IMR-90 (cell line): ENCODE measurements at regions not wholly inside any gene's neighbourhood (a gene's known extent, or its start where the extent isn't known, plus 50 kb on each side); places are given as distances from the start of the nearest gene placed in this dataset.

Experiments used
- ATAC-seq: fragments of 200-7000 bp; cut with Tn5 transposase; 2 replicates; pipeline ENCODE4 v1.9.1; 2020; ENCODE audit warnings: low read depth, mild to moderate bottlenecking, moderate library complexity
- BruUV-seq: library from RNA; stranded (reverse); fragments of 400-500 nt; replicated peaks from 2 replicates; lab custom pipeline; 2021; lab: Mats Ljungman, UMichigan
- CTCF ChIA-PET: fragments of 300-600 bp; formaldehyde crosslinking; extraction: SDS; loops from one replicate; lab custom pipeline; 2021; ENCODE audit warnings: antibody characterized with exemption; lab: Yijun Ruan, JAX
- POLR2A ChIA-PET: fragments of 300-600 bp; sonication (Branson Sonifier 250); formaldehyde crosslinking; loops from one replicate; lab custom pipeline; 2022; ENCODE audit warnings: antibody characterized with exemption; ENCODE audit not compliant: unreplicated experiment; lab: Charles Lee
- DNase-seq: peaks from one replicate; pipeline ENCODE4 v3.0.0; 2013
- H2AFZ ChIP-seq: replicated peaks from 2 replicates; pipeline ENCODE3; 2013; ENCODE audit warnings: low read length, mild to moderate bottlenecking; ENCODE audit not compliant: poor library complexity
- H2AK5ac ChIP-seq: 2 replicates; pipeline ENCODE4 v1.6.1; 2013; ENCODE audit warnings: low read depth, low read length, inconsistent platforms
- H2AK9ac ChIP-seq: replicated peaks from 2 replicates; pipeline ENCODE3; 2013; ENCODE audit warnings: mild to moderate bottlenecking, low read depth, low read length, moderate library complexity; ENCODE audit not compliant: poor library complexity
- H2BK120ac ChIP-seq: 2 replicates; pipeline ENCODE4 v1.6.1; 2013; ENCODE audit warnings: low read depth, low read length, inconsistent platforms
- H2BK15ac ChIP-seq: 3 replicates; pipeline ENCODE4 v1.6.1; 2013; ENCODE audit warnings: low read depth, low read length, inconsistent platforms
- H2BK20ac ChIP-seq: 2 replicates; pipeline ENCODE4 v1.6.1; 2013; ENCODE audit warnings: low read depth, mild to moderate bottlenecking, inconsistent platforms, low read length, moderate library complexity
- H2BK5ac ChIP-seq: 2 replicates; pipeline ENCODE4 v1.6.1; 2013; ENCODE audit warnings: mild to moderate bottlenecking, low read depth, low read length, inconsistent platforms; ENCODE audit not compliant: poor library complexity, severe bottlenecking
- H3K14ac ChIP-seq: replicated peaks from 2 replicates; pipeline ENCODE4 v1.6.1; 2013; ENCODE audit warnings: low read depth, low read length, inconsistent platforms
- H3K18ac ChIP-seq: 2 replicates; pipeline ENCODE4 v1.6.1; 2013; ENCODE audit warnings: low read depth, low read length, control low read depth
- H3K23ac ChIP-seq: 2 replicates; pipeline ENCODE4 v1.6.1; 2013; ENCODE audit warnings: low read depth, low read length, inconsistent platforms
- H3K27ac ChIP-seq: 2 replicates; pipeline ENCODE4 v1.5.1; 2013; ENCODE audit warnings: mild to moderate bottlenecking, control low read depth, low read length; ENCODE audit not compliant: insufficient read depth
- H3K27me3 ChIP-seq: 2 replicates; pipeline ENCODE4 v1.6.1; 2013; ENCODE audit warnings: low read length; ENCODE audit not compliant: control insufficient read depth, insufficient read depth
- H3K36me3 ChIP-seq: 2 replicates; pipeline ENCODE4 v1.6.1; 2013; ENCODE audit warnings: low read length, mixed read lengths; ENCODE audit not compliant: control insufficient read depth, insufficient read depth
- H3K4ac ChIP-seq: 2 replicates; pipeline ENCODE4 v1.6.1; 2013; ENCODE audit warnings: low read depth, low read length, inconsistent platforms
- H3K4me1 ChIP-seq: 2 replicates; pipeline ENCODE4 v1.6.1; 2013; ENCODE audit warnings: low read length, mixed read lengths; ENCODE audit not compliant: control insufficient read depth, insufficient read depth
- H3K4me2 ChIP-seq: 2 replicates; pipeline ENCODE4 v1.6.1; 2013; ENCODE audit warnings: low read depth, mild to moderate bottlenecking, control low read depth, low read length, moderate library complexity
- H3K4me3 ChIP-seq: 2 replicates; pipeline ENCODE4 v1.5.1; 2013; ENCODE audit warnings: low read depth, mild to moderate bottlenecking, control low read depth, low read length, moderate library complexity; ENCODE audit not compliant: insufficient read depth
- H3K56ac ChIP-seq: 2 replicates; pipeline ENCODE4 v1.6.1; 2013; ENCODE audit warnings: low read length, inconsistent platforms; ENCODE audit not compliant: insufficient read depth; ENCODE audit errors: extremely low read depth
- H3K79me1 ChIP-seq, 2 experiments: 2 replicates each; pipeline ENCODE4 v1.6.1; 2013; ENCODE audit warnings: low read length in 2 of 2, inconsistent platforms in 1 of 2, low read depth in 1 of 2
- H3K9ac ChIP-seq: 2 replicates; pipeline ENCODE4 v1.6.1; 2013; ENCODE audit warnings: low read depth, low read length, control low read depth
- H3K9me1 ChIP-seq: 2 replicates; pipeline ENCODE4 v1.6.1; 2013; ENCODE audit warnings: low read length, inconsistent platforms; ENCODE audit not compliant: insufficient read depth
- H3K9me3 ChIP-seq: 2 replicates; pipeline ENCODE4 v1.6.1; 2013; ENCODE audit warnings: low read length; ENCODE audit not compliant: control insufficient read depth, insufficient read depth
- H4K20me1 ChIP-seq: 2 replicates; pipeline ENCODE4 v1.6.1; 2013; ENCODE audit warnings: low read length, inconsistent platforms; ENCODE audit not compliant: insufficient read depth
- H4K5ac ChIP-seq: 2 replicates; pipeline ENCODE4 v1.6.1; 2013; ENCODE audit warnings: mild to moderate bottlenecking, low read depth, low read length, control low read depth
- H4K8ac ChIP-seq, 2 experiments: 2 replicates each; pipeline ENCODE4 v1.6.1; 2013; ENCODE audit warnings: low read depth in 2 of 2, low read length in 2 of 2, control low read depth in 1 of 2, inconsistent platforms in 1 of 2
- H4K91ac ChIP-seq: 2 replicates; pipeline ENCODE4 v1.6.1; 2013; ENCODE audit warnings: low read depth, low read length, inconsistent platforms; ENCODE audit not compliant: insufficient read depth
- CEBPB ChIP-seq: IDR thresholded peaks from 2 replicates; pipeline ENCODE4 v1.6.1; 2012; ENCODE audit warnings: low read depth, low read length, improper control_type of control experiment
- CHD1 ChIP-seq: IDR thresholded peaks from 2 replicates; pipeline ENCODE4 v1.6.1; 2012; ENCODE audit warnings: low read depth, low read length, improper control_type of control experiment
- CTCF ChIP-seq: conservative IDR thresholded peaks from 2 replicates; pipeline ENCODE4 v1.5.1; 2012; ENCODE audit warnings: mild to moderate bottlenecking, low read depth, low read length, improper control_type of control experiment
- ELK1 ChIP-seq: fragments of 150-350 bp; IDR thresholded peaks from 2 replicates; pipeline ENCODE4 v1.6.1; 2016; ENCODE audit warnings: low read depth, mild to moderate bottlenecking, low read length, moderate library complexity, borderline replicate concordance
- MAFK ChIP-seq: IDR thresholded peaks from 2 replicates; pipeline ENCODE4 v1.6.1; 2012; ENCODE audit warnings: low read depth, low read length, improper control_type of control experiment
- MAZ ChIP-seq: IDR thresholded peaks from 2 replicates; pipeline ENCODE4 v1.6.1; 2012; ENCODE audit warnings: low read depth, mild to moderate bottlenecking, low read length, improper control_type of control experiment, moderate library complexity, borderline replicate concordance
- MXI1 ChIP-seq: IDR thresholded peaks from 2 replicates; pipeline ENCODE4 v1.6.1; 2012; ENCODE audit warnings: low read depth, mild to moderate bottlenecking, low read length, moderate library complexity, borderline replicate concordance
- NFE2L2 ChIP-seq: fragments of 150-350 bp; IDR thresholded peaks from 2 replicates; pipeline ENCODE4 v1.6.1; 2016; ENCODE audit warnings: low read depth, mild to moderate bottlenecking, low read length
- POLR2A ChIP-seq: IDR thresholded peaks from 2 replicates; pipeline ENCODE4 v1.6.1; 2012; ENCODE audit warnings: mild to moderate bottlenecking, low read depth, low read length
- RCOR1 ChIP-seq: IDR thresholded peaks from 2 replicates; pipeline ENCODE4 v1.6.1; 2012; ENCODE audit warnings: mild to moderate bottlenecking, low read length, improper control_type of control experiment; ENCODE audit not compliant: insufficient replicate concordance
- RFX5 ChIP-seq: IDR thresholded peaks from 2 replicates; pipeline ENCODE4 v1.8.0; 2012; ENCODE audit warnings: low read depth, mild to moderate bottlenecking, low read length, moderate library complexity
- USF2 ChIP-seq: fragments of 150-350 bp; IDR thresholded peaks from 2 replicates; pipeline ENCODE4 v1.6.1; 2017; ENCODE audit warnings: mild to moderate bottlenecking, antibody characterized with exemption, low read length, low read depth
- WGBS, 2 experiments: methylation state at CpG; one replicate each; pipeline versions ENCODE4 v1.1.5 to v1.1.7; 2013; ENCODE audit warnings: missing lambda C conversion rate in 2 of 2; ENCODE audit not compliant: insufficient read length in 1 of 2; ENCODE audit errors: extremely low coverage in 2 of 2; 5-methylcytosine and 5-hydroxymethylcytosine counted together
- dilution Hi-C: fragments of 300-500 bp; cut with HindIII; formaldehyde crosslinking; loops from one replicate; pipeline ENCODE4 v1.14.3; 2018; ENCODE audit warnings: low sequenced_read_pairs; ENCODE audit not compliant: unreplicated experiment
- in situ Hi-C: fragments of 300-500 bp; cut with MboI; formaldehyde crosslinking; loops from 3 replicates; pipeline ENCODE4 v1.14.3; 2019; ENCODE audit warnings: low sequenced_read_pairs, inconsistent platforms, mixed read lengths
- intact Hi-C: fragments of 100-400 bp; cut with micrococcal nuclease; formaldehyde crosslinking; loops from 2 replicates; pipeline ENCODE4 v1.10.0; 2022

- Histone ChIP-seq H3K4me2 (no peak overlapping the region), H3K27ac (no peak overlapping the region), H3K18ac (no peak overlapping the region), H3K36me3 (no peaks in the 10 kb centered on the region), H4K91ac (no peak overlapping the region), H3K9ac (no peak overlapping the region), H2BK5ac (no peak overlapping the region), H3K27me3 (peaks cover 19% of the 10 kb centered on the region), H3K4ac (peak overlapping the region; percentile 41; the same call in 1 of the 2 replicates), H2AFZ (no peak overlapping the region), H3K4me1 (peaks cover 8% of the 10 kb centered on the region), H3K9me1 (peaks cover 3% of the 10 kb centered on the region; the same call in 1 of the 2 replicates), H2BK15ac (peak overlapping the region; percentile 53; the same call in 1 of the 3 replicates), H3K4me3 (no peak overlapping the region), H4K20me1 (no peaks in the 10 kb centered on the region), H4K8ac (no peak overlapping the region), H2AK5ac (no peak overlapping the region), H2AK9ac (no peak overlapping the region), H4K5ac (no peak overlapping the region), H3K9me3 (peaks cover 5% of the 10 kb centered on the region), H3K79me1 (no peaks in the 10 kb centered on the region), H2BK20ac (peak overlapping the region; percentile 26; the same call in 1 of the 2 replicates), H3K56ac (no peak overlapping the region), H3K14ac (no peak overlapping the region), H3K23ac (no peak overlapping the region), H2BK120ac (peak overlapping the region; percentile 52; the same call in 1 of the 2 replicates)
- ATAC-seq (no peak), DNase-seq (no peak)
- in situ Hi-C loops = no loop called here
- intact Hi-C loops = loop anchor here (10.0 kb wide), 1 partner anchor 77 kb away; no protein-coding TSS in a partner anchor
- WGBS, 2 experiments = no CpG with 5 or more reads among the region's 2 CpGs
- no TSS peak for BruUV-seq
- ChIA-PET POLR2A (no interaction called here), CTCF (interaction anchor here (0.6 kb wide), 1 partner anchor 13 kb away, joined by 3 read pairs; no protein-coding TSS in a partner anchor)
- dilution Hi-C loops = no loop called here
- TF ChIP-seq CEBPB = no peak
- TF ChIP-seq RFX5 = no peak
- no peak for TF ChIP-seq ELK1
- TF ChIP-seq CHD1 = no peak
- TF ChIP-seq NFE2L2 = no peak
- no peak for TF ChIP-seq MAFK
- TF ChIP-seq POLR2A = no peak
- no peak for TF ChIP-seq MXI1
- no peak for TF ChIP-seq USF2
- TF ChIP-seq CTCF = no peak
- TF ChIP-seq MAZ = no peak
- TF ChIP-seq RCOR1 = no peak
These were observed 237.4 kb downstream of the MAP2K6 start for GRCh38 chr17:69651921-69652320.
